ENCODE measurements at regions not wholly inside any gene's neighbourhood (a gene's known extent, or its start where the extent isn't known, plus 50 kb on each side); places are given as distances from the start of the nearest gene placed in this dataset.

DNA sequence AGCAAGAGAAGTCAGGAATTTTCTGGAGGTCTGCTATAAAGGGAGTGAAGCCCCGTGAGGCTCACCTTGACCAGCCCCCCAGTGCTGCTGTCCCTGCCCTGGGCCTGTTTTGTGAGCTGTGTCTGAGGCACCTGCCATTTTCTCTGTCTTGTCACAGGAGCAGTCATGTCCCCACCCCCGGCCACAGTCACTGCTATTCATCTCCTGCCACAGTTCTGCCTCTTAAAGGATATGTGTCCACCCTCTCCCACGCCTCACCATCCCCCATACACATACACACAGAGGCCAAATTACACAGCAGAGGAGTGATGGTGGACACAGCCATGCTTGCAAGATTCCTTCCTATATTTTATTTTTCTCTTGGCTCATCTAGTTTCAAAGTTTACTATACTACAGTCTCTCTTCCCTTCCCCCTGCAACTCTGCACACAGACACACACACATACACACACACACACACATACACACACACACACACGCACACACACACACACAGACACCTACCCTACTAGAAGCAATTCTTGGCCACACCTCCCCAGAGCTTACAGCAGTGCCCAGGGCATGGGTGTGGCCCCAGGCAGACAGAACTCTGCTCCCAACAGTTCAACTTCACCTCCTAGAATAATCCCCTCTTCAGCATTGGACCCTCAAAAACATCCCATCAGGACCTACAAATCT is 68.7 kb upstream of the TAB2 start:
- no peak for TF ChIP-seq GATA2 (IDR thresholded peaks at IDR 0.05; ENCODE audit: low read depth, low read length)
- no peak for TF ChIP-seq GATA3 (IDR thresholded peaks at IDR 0.05; ENCODE audit: low read depth, low read length)
